Endothelial cell of umbilical vein (primary cell): ENCODE measurements at regions not wholly inside any gene's neighbourhood (a gene's known extent, or its start where the extent isn't known, plus 50 kb on each side); places are given as distances from the start of the nearest gene placed in this dataset.

ENCODE experiments used
- BruUV-seq: library from RNA; stranded (reverse); fragments of 400-500 nt; replicated peaks from 2 replicates; lab custom pipeline; 2021; lab: Mats Ljungman, UMichigan
- CTCF ChIA-PET: fragments of 300-600, 350-600 bp; sonication (Branson Sonifier 250); formaldehyde crosslinking; loops from one replicate; lab custom pipeline; 2021; ENCODE audit warnings: antibody characterized with exemption, inconsistent platforms; lab: Charles Lee
- POLR2A ChIA-PET: fragments of 300-600, 350-600 bp; sonication (Branson Sonifier 250); formaldehyde crosslinking; loops from one replicate; lab custom pipeline; 2021; ENCODE audit warnings: antibody characterized with exemption, inconsistent platforms; lab: Charles Lee
- DNase-seq: peaks from one replicate; pipeline ENCODE4 v3.0.0-alpha.2; 2011; ENCODE audit warnings: low read depth, low spot score
- FAIRE-seq: peaks from 2 replicates; lab custom pipeline; 2011; peaks lifted over from hg19 to GRCh38; lab: Jason Lieb, UNC
- H2AFZ ChIP-seq: 2 replicates; pipeline ENCODE4 v1.6.0; 2012; ENCODE audit warnings: low read depth, low read length, control low read depth, inconsistent platforms
- H3K27ac ChIP-seq: 2 replicates; pipeline ENCODE4 v1.5.1; 2011; ENCODE audit warnings: low read depth, mild to moderate bottlenecking, control low read depth, low read length, moderate library complexity; ENCODE audit not compliant: insufficient read depth
- H3K27me3 ChIP-seq, 2 experiments: 2 replicates each; pipeline versions ENCODE4 v1.6.0 to v1.6.1; 2011; ENCODE audit warnings: low read length in 2 of 2, mixed read lengths in 1 of 2; ENCODE audit not compliant: control insufficient read depth in 2 of 2, insufficient read depth in 2 of 2
- H3K36me3 ChIP-seq, 2 experiments: 2 replicates in 1 of 2; 3 replicates in 1 of 2; pipeline ENCODE4 v1.5.1; 2011; ENCODE audit warnings: low read length in 2 of 2, mild to moderate bottlenecking in 1 of 2, moderate library complexity in 1 of 2; ENCODE audit not compliant: control insufficient read depth in 2 of 2, insufficient read depth in 2 of 2; ENCODE audit errors: extremely low read depth in 1 of 2
- H3K4me1 ChIP-seq: 3 replicates; pipeline ENCODE4 v1.5.1; 2011; ENCODE audit warnings: mild to moderate bottlenecking, low read length; ENCODE audit not compliant: control insufficient read depth, insufficient read depth; ENCODE audit errors: extremely low read depth
- H3K4me2 ChIP-seq: 2 replicates; pipeline ENCODE4 v1.6.1; 2011; ENCODE audit warnings: low read length, control low read depth, mixed read lengths; ENCODE audit not compliant: insufficient read depth
- H3K4me3 ChIP-seq, 3 experiments: fragments of 200-600 bp in 1 of 3; sonication (generic), shearing (Covaris generic) in 1 of 3; replicated peaks in 1 of 3; 2 replicates each; pipeline ENCODE4 v1.5.1; 2011 to 2016; ENCODE audit warnings: control low read depth in 3 of 3, low read length in 3 of 3, mild to moderate bottlenecking in 2 of 3, inconsistent platforms in 1 of 3, low read depth in 1 of 3, moderate library complexity in 1 of 3; ENCODE audit not compliant: insufficient read depth in 1 of 3
- H3K79me2 ChIP-seq: 2 replicates; pipeline ENCODE4 v1.6.0; 2012; ENCODE audit warnings: low read length, inconsistent platforms; ENCODE audit not compliant: control insufficient read depth, insufficient read depth
- H3K9ac ChIP-seq: replicated peaks from 2 replicates; pipeline ENCODE3; 2011; ENCODE audit warnings: low read length, control low read depth; ENCODE audit not compliant: insufficient read depth; ENCODE audit errors: extremely low read depth
- H3K9me1 ChIP-seq: replicated peaks from 3 replicates; pipeline ENCODE4 v1.6.0; 2011; ENCODE audit warnings: mild to moderate bottlenecking, low read length; ENCODE audit not compliant: control insufficient read depth, insufficient read depth; ENCODE audit errors: extremely low read depth
- H3K9me3 ChIP-seq: replicated peaks from 2 replicates; pipeline ENCODE4 v1.5.1; 2012; ENCODE audit warnings: low read length, inconsistent platforms; ENCODE audit not compliant: control insufficient read depth, insufficient read depth
- H4K20me1 ChIP-seq: replicated peaks from 2 replicates; pipeline ENCODE3; 2011; ENCODE audit warnings: mild to moderate bottlenecking, low read length; ENCODE audit not compliant: control insufficient read depth, insufficient read depth; ENCODE audit errors: extremely low read depth
- EZH2 ChIP-seq: IDR thresholded peaks from 2 replicates; pipeline ENCODE4 v1.6.1; 2012; ENCODE audit warnings: borderline replicate concordance, low read depth, mild to moderate bottlenecking, moderate library complexity, low read length, inconsistent platforms; ENCODE audit not compliant: severe bottlenecking
- FOS ChIP-seq: IDR thresholded peaks from 2 replicates; pipeline ENCODE4 v1.6.1; 2011; ENCODE audit warnings: mild to moderate bottlenecking, low read length, moderate library complexity, borderline replicate concordance; ENCODE audit not compliant: insufficient read depth
- GATA2 ChIP-seq: IDR thresholded peaks from 2 replicates; pipeline ENCODE4 v1.7.0; 2011; ENCODE audit warnings: low read depth, mild to moderate bottlenecking, moderate library complexity, mixed read lengths, low read length; ENCODE audit not compliant: insufficient read length, insufficient read depth
- JUN ChIP-seq: IDR thresholded peaks from 2 replicates; pipeline ENCODE4 v1.6.1; 2011; ENCODE audit warnings: borderline replicate concordance, low read depth; ENCODE audit not compliant: insufficient read length, insufficient read depth
- MAX ChIP-seq: IDR thresholded peaks from 2 replicates; pipeline ENCODE4 v1.6.1; 2011; ENCODE audit not compliant: insufficient read depth, insufficient read length
- MYC ChIP-seq: IDR thresholded peaks from one replicate; pipeline ENCODE4 v1.6.1; 2011; ENCODE audit warnings: mild to moderate bottlenecking, low read depth, low read length
- POLR2A ChIP-seq: IDR thresholded peaks from 2 replicates; pipeline ENCODE4 v1.6.1; 2012; ENCODE audit warnings: low read depth, mild to moderate bottlenecking, control low read depth, low read length
- POLR2AphosphoS5 ChIP-seq: IDR thresholded peaks from 2 replicates; pipeline ENCODE4 v1.6.1; 2012; ENCODE audit warnings: low read depth, mild to moderate bottlenecking, control low read depth, low read length, moderate library complexity; ENCODE audit not compliant: insufficient read depth
- dilution Hi-C: fragments of 300-500 bp; cut with MboI; formaldehyde crosslinking; loops from one replicate; pipeline ENCODE4 v1.15.0; 2019; ENCODE audit warnings: low sequenced_read_pairs; ENCODE audit not compliant: extremely low pct_ligation_motif_present
- intact Hi-C: fragments of 100-400 bp; cut with micrococcal nuclease; formaldehyde crosslinking; loops from one replicate; pipeline ENCODE4 v1.10.0; 2022
- TF ChIP-seq, protein P1 (sequence below), 2 donors: IDR thresholded peaks; 1 replicate in 1 of 2; 2 replicates in 1 of 2; pipeline ENCODE4 v1.5.1; 2011; ENCODE audit warnings: low read length in 2 of 2, mild to moderate bottlenecking in 2 of 2, moderate library complexity in 2 of 2, control low read depth in 1 of 2, inconsistent platforms in 1 of 2, low read depth in 1 of 2; ENCODE audit not compliant: insufficient read depth in 1 of 2; ENCODE audit errors: extremely low read depth in 1 of 2

DNA sequence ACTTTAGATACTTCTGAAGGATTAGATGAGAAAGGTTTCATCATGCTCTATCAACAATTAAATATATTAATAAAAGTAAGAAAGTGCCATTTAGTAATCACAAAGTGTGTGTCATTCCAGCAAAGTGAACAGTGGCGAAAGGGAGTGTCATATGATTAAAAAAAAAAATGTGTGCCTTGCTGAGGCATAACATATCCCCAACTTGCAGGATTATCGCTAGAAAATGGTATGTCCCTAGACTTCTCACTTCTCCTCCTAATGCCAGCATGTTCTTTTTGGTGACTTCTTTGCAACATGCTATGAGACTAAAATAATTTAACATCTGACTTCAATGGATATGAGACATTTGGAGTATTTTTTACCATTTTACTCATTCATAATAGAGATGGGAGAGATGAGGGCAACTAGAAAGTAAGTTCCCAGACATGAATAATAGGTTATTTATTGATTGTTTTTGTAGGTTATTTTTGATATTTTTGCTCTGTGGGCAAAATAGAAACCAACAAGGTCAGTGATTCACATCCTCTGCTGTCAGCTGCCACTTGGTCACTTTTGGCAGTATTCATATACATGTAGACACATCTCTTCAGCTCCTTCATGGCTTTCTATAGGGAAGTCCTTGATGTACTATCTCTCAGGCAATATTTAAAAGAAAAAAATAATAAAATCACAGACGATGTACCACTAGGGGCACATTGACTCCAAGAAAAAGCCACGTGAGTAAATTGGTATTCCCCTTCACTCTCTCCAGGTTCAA lies 370.1 kb downstream of the BMP2 start:
- ChIA-PET POLR2A (no interaction called here), CTCF (no interaction called here)
- H3K9ac ChIP-seq = no peak overlapping the region
- no peaks in the 10 kb centered on the region for H3K9me1 ChIP-seq
- no peak overlapping the region for H2AFZ ChIP-seq
- H3K27me3 ChIP-seq = no peaks in the 10 kb centered on the region
- no peaks in the 10 kb centered on the region for H3K9me3 ChIP-seq
- H3K36me3 ChIP-seq = no peaks in the 10 kb centered on the region
- H3K4me2 ChIP-seq = no peak overlapping the region
- dilution Hi-C loops (no loop called here), intact Hi-C loops (no loop called here)
- no peak overlapping the region for H3K4me3 ChIP-seq
- H3K27ac ChIP-seq = no peak overlapping the region
- H3K79me2 ChIP-seq = no peaks in the 10 kb centered on the region
- BruUV-seq = no TSS peak
- H3K4me1 ChIP-seq = no peaks in the 10 kb centered on the region
- peak; percentile 11 for DNase-seq
- H4K20me1 ChIP-seq = no peaks in the 10 kb centered on the region
- FAIRE-seq = no peak
- TF ChIP-seq FOS = peak; percentile 28
- TF ChIP-seq MYC = no peak

GRCh38 chr20:7144464-7144863 lies 377.0 kb downstream of the BMP2 start:
- CTCF ChIA-PET = no interaction called here
- H3K9me3 ChIP-seq = no peaks in the 10 kb centered on the region
- no peak overlapping the region for H3K27ac ChIP-seq
- no peak overlapping the region for H2AFZ ChIP-seq
- POLR2A ChIA-PET = no interaction called here
- H3K4me2 ChIP-seq = no peak overlapping the region
- no peak overlapping the region for H3K9ac ChIP-seq
- BruUV-seq = no TSS peak
- dilution Hi-C loops = no loop called here
- H3K27me3 ChIP-seq = no peaks in the 10 kb centered on the region
- H3K36me3 ChIP-seq = no peaks in the 10 kb centered on the region
- intact Hi-C loops = no loop called here
- H3K79me2 ChIP-seq = no peaks in the 10 kb centered on the region
- no peak for TF ChIP-seq EZH2
- no peak for TF ChIP-seq MAX
- no peak for TF ChIP-seq JUN
- TF ChIP-seq POLR2AphosphoS5 = no peak
- TF ChIP-seq FOS = no peak
- no peak for TF ChIP-seq MYC
- TF ChIP-seq POLR2A = no peak
- TF ChIP-seq, protein P1, sequence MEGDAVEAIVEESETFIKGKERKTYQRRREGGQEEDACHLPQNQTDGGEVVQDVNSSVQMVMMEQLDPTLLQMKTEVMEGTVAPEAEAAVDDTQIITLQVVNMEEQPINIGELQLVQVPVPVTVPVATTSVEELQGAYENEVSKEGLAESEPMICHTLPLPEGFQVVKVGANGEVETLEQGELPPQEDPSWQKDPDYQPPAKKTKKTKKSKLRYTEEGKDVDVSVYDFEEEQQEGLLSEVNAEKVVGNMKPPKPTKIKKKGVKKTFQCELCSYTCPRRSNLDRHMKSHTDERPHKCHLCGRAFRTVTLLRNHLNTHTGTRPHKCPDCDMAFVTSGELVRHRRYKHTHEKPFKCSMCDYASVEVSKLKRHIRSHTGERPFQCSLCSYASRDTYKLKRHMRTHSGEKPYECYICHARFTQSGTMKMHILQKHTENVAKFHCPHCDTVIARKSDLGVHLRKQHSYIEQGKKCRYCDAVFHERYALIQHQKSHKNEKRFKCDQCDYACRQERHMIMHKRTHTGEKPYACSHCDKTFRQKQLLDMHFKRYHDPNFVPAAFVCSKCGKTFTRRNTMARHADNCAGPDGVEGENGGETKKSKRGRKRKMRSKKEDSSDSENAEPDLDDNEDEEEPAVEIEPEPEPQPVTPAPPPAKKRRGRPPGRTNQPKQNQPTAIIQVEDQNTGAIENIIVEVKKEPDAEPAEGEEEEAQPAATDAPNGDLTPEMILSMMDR (IDR thresholded peaks at IDR 0.05; ENCODE audit: extremely low read depth in 1 of 2, insufficient read depth in 1 of 2, low read depth in 1 of 2, low read length in 2 of 2) = no peak
- no peak for TF ChIP-seq GATA2
- H3K4me3 ChIP-seq = no peak overlapping the region
- H3K9me1 ChIP-seq = no peaks in the 10 kb centered on the region
- FAIRE-seq = no peak
- H4K20me1 ChIP-seq = no peaks in the 10 kb centered on the region
- no peaks in the 10 kb centered on the region for H3K4me1 ChIP-seq
- DNase-seq = no peak
